ENCODE measurements at regions not wholly inside any gene's neighbourhood (a gene's known extent, or its start where the extent isn't known, plus 50 kb on each side); places are given as distances from the start of the nearest gene placed in this dataset.

GRCh38 chr2:187951470-187952218 is 340.0 kb upstream of the GULP1 start:
- TF ChIP-seq, protein P1, sequence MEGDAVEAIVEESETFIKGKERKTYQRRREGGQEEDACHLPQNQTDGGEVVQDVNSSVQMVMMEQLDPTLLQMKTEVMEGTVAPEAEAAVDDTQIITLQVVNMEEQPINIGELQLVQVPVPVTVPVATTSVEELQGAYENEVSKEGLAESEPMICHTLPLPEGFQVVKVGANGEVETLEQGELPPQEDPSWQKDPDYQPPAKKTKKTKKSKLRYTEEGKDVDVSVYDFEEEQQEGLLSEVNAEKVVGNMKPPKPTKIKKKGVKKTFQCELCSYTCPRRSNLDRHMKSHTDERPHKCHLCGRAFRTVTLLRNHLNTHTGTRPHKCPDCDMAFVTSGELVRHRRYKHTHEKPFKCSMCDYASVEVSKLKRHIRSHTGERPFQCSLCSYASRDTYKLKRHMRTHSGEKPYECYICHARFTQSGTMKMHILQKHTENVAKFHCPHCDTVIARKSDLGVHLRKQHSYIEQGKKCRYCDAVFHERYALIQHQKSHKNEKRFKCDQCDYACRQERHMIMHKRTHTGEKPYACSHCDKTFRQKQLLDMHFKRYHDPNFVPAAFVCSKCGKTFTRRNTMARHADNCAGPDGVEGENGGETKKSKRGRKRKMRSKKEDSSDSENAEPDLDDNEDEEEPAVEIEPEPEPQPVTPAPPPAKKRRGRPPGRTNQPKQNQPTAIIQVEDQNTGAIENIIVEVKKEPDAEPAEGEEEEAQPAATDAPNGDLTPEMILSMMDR (IDR thresholded peaks at IDR 0.05), result no peak
- Mint-ChIP-seq H3K4me1 (no peaks in the 10 kb centered on the region), H3K27me3 (ENCODE audit: low read depth in 3 of 3) (peaks cover 0 to 2% (median 1%) of the 10 kb centered on the region in 3 donors), H3K27ac (no peak overlapping the region), H3K9me3 (peaks cover 9 to 35% (median 23%) of the 10 kb centered on the region in 7 donors), H3K4me3 (no peak overlapping the region), H3K36me3 (no peaks in the 10 kb centered on the region)
- H3K27me3 ChIP-seq (ENCODE audit: control insufficient read depth in 2 of 2, insufficient read depth in 2 of 2, low read length in 2 of 2), result no peaks in the 10 kb centered on the region
- peaks cover 6 to 15% of the 10 kb centered on the region in 2 donors for H3K9me3 ChIP-seq (replicated peaks in 1 of 2; ENCODE audit: control insufficient read depth in 1 of 2, insufficient read depth in 1 of 2, low read length in 2 of 2)
- intact Hi-C loops (cut with micrococcal nuclease), result no loop called here
- no peak overlapping the region for H3K4me3 ChIP-seq (replicated peaks in 1 of 3; ENCODE audit: low read depth in 2 of 3, low read length in 3 of 3)
- H3K36me3 ChIP-seq (replicated peaks in 1 of 2; ENCODE audit: control insufficient read depth in 1 of 2, insufficient read depth in 2 of 2, low read length in 2 of 2), result no peaks in the 10 kb centered on the region
- no peak overlapping the region for H2AFZ ChIP-seq (ENCODE audit: insufficient read depth, low read depth, low read length, poor library complexity, severe bottlenecking)
- 94% methylated on average over 22 of the region's 32 CpGs for WGBS (ENCODE audit: insufficient coverage)
- no peaks in the 10 kb centered on the region for H4K20me1 ChIP-seq (ENCODE audit: insufficient read depth, low read length)
- no peak overlapping the region for H3K9ac ChIP-seq (ENCODE audit: insufficient read depth, low read length, poor library complexity, severe bottlenecking)
- H3K4me2 ChIP-seq (replicated peaks; ENCODE audit: extremely low read depth, low read length, poor library complexity, severe bottlenecking), result no peak overlapping the region
- DNase-seq, result no peak
- no peak overlapping the region for H3K27ac ChIP-seq (ENCODE audit: low read depth in 1 of 2, low read length in 2 of 2)
- no peaks in the 10 kb centered on the region for H3K79me2 ChIP-seq (ENCODE audit: insufficient read depth, low read length)
- no peaks in the 10 kb centered on the region for H3K4me1 ChIP-seq (ENCODE audit: control insufficient read depth in 1 of 2, insufficient read depth in 2 of 2, low read length in 2 of 2)

DNA sequence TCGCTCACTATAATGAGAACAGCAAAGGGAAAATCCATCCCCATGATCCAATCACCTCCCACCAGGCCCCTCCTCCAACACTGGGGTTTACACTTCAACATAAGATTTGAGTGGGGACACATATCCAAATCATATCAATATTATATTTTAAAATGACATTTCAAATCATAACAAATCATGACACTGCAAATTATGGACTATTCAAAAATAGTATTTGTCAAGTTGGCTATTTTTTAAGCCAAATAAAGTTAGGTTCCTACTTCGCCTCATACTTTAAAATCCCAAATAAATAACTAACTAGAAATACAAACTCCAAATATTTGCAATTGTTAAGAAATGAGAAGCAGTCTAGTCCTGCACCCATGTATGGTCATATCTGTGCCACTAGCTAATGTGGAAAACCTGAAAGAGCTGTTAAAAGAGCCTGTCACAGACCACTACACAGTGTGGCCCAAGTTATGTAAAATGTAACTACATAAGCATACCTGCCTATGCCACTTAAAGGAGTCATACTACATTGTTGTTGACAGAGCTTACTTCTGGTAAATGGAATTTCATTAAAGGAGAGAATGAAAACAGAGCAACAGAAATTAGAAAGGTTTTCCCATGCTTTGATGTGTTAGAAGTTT is 334.7 kb upstream of the GULP1 start:
- TF ChIP-seq, protein P1 (IDR thresholded peaks at IDR 0.05), result no peak
- Mint-ChIP-seq H3K27me3 (ENCODE audit: low read depth in 3 of 3) (peaks cover 1 to 2% (median 2%) of the 10 kb centered on the region in 3 donors), H3K4me3 (no peak overlapping the region), H3K27ac (no peak overlapping the region), H3K4me1 (peaks cover 9% of the 10 kb centered on the region), H3K9me3 (peaks cover 4 to 19% (median 12%) of the 10 kb centered on the region in 7 donors), H3K36me3 (no peaks in the 10 kb centered on the region)
- H4K20me1 ChIP-seq (ENCODE audit: insufficient read depth, low read length), result no peaks in the 10 kb centered on the region
- no peak overlapping the region for H3K9ac ChIP-seq (ENCODE audit: insufficient read depth, low read length, poor library complexity, severe bottlenecking)
- no peak overlapping the region for H3K27ac ChIP-seq (ENCODE audit: low read depth in 1 of 2, low read length in 2 of 2)
- intact Hi-C loops (cut with micrococcal nuclease), result no loop called here
- no peak overlapping the region for H2AFZ ChIP-seq (ENCODE audit: insufficient read depth, low read depth, low read length, poor library complexity, severe bottlenecking)
- no CpG with 5 or more reads among the region's 2 CpGs for WGBS (ENCODE audit: insufficient coverage)
- no peaks in the 10 kb centered on the region for H3K27me3 ChIP-seq (ENCODE audit: control insufficient read depth in 2 of 2, insufficient read depth in 2 of 2, low read length in 2 of 2)
- no peak for DNase-seq
- H3K4me3 ChIP-seq (replicated peaks in 1 of 3; ENCODE audit: low read depth in 2 of 3, low read length in 3 of 3), result no peak overlapping the region
- no peak overlapping the region for H3K4me2 ChIP-seq (replicated peaks; ENCODE audit: extremely low read depth, low read length, poor library complexity, severe bottlenecking)
- peaks cover 0 to 9% of the 10 kb centered on the region in 2 donors for H3K4me1 ChIP-seq (ENCODE audit: control insufficient read depth in 1 of 2, insufficient read depth in 2 of 2, low read length in 2 of 2)
- H3K9me3 ChIP-seq (replicated peaks in 1 of 2; ENCODE audit: control insufficient read depth in 1 of 2, insufficient read depth in 1 of 2, low read length in 2 of 2), result peaks cover 0 to 4% of the 10 kb centered on the region in 2 donors
- H3K79me2 ChIP-seq (ENCODE audit: insufficient read depth, low read length), result no peaks in the 10 kb centered on the region
- H3K36me3 ChIP-seq (replicated peaks in 1 of 2; ENCODE audit: control insufficient read depth in 1 of 2, insufficient read depth in 2 of 2, low read length in 2 of 2), result no peaks in the 10 kb centered on the region

Measured in CD14-positive monocyte (primary cell).